ENCODE measurements at regions not wholly inside any gene's neighbourhood (a gene's known extent, or its start where the extent isn't known, plus 50 kb on each side); places are given as distances from the start of the nearest gene placed in this dataset.

DNA sequence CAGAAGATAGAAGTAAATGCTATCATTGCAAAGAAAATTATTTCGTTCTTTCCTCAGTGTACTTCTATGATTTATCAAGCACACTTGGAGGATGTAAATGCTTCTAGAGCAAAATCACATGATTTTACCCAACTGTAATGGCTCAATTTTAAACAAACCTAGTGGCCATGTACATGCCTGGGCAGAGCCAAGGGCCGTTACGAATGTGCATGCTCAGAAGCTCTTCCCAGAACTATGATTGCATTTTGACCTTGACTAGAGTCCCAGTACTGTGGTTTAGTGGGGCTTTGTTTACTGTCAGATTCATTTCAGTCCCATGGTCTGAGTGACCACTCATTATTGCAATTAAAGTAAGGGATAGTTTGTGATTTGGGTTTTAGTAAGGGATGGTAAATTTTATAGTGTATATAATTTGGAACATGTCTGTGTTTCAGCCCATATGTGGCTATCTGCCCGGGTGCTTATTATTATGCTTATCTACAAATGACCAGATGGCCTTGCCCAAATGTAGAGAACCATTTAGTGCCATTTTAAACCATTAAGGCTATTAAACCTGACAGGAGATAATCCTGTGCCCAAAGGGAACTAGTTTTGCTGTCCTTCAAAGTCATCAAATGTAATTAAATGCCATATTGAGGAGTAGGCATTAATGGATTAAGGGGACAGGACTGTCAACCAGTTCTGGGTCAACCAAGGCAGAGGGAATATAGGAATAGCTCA is 239.1 kb downstream of the ICOS start:
- no peak for DNase-seq (ENCODE audit: low read depth in 3 of 3, low spot score in 2 of 3)

DNA sequence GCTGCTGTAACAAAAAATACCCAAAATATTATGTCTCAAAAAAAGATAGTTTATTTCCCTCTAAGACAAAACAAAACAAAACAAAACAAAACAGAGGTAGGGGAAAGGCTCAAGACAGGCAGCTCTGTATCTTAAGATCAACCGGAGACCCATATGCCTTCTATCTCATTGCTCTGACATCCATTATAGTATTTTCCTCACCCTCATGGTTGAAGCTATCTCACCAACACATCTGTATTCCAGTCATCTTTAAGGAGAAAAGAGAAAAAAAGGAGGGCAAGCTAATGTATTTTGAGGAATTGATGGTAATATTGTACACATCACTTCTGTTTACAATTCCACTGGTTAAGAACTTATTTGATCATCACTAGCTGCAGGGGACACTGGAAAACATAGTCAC is 239.7 kb downstream of the ICOS start:
- no peak for DNase-seq (ENCODE audit: low read depth in 3 of 3, low spot score in 2 of 3)

DNA sequence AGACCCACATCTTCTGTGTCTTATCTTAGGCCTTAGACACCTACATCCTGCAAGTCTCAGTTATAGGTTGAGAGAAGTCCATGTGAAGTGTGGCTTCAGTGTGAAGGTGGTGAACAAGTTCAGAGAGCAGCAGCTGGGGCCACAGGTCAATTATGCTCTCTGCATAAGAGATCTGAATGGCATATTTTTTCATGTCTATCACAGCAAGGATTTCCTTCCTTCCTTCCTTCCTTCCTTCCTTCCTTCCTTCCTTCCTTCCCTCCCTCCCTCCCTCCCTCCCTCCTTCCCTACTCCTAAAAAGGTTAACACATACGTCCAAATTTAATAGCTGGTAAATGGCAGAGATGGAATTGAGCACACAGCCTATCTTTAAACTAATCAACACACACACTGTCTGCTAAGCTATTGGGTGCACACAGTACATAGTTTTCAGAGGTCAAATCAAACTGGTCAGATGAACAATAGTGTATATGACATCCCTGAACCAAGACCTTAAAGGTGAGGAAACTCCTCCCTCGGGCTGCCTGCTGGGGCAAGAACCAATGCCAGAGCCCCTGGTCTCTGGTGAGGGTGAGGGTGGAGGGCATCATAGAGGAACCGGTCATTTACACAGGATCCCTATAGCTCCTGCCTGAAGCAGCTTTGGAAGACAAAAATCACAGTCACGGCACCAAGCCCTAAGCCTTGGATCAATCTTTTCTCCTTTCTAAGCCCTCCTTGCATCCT is 240.9 kb downstream of the ICOS start:
- DNase-seq (ENCODE audit: low read depth in 3 of 3, low spot score in 2 of 3): no peak

DNA sequence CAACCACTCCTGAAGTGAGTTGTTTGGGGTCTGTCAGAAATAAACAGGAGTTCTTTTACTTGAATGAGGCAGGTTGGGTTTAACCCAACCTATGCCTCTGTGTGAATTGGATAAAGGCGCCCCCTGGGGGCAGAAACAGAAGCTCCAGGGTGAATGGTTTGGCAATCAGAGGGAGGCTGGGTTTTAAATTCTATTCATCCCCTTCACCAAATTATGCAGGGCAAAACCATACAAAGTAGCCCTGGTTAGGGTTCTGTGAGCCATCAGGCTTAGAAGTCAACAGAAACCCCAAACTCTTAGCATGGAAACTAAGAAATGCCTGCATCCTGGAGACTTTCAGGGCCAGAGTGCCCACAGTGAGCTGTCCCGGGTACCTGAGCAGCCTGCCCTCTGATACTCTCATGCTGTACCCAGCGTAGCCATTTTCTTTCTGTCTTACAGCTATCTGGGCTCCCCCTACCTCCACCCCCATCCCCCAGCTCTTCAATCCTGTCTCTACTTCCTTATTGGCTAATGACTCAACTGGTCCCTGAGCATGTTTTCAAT is 241.5 kb downstream of the ICOS start:
- no peak for DNase-seq (ENCODE audit: low read depth in 3 of 3, low spot score in 2 of 3)

DNA sequence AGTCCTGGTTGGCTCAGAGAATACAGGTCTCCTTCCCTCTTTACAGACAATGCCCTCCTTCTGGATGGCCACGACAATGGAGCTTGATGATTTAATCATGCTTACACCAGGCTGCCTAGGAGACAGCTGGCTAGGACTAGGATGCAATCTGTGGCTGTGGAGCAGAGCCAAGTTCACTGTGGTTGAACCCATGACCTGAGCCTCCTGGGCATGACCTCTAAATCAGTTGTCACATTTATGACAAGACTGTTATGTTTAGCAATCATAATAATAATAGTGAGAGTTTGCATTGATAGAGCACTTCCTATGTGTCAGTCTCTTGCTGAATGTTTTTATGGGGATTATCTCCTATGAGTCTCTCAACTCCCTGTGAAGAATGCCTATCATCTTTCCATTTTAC is 244.1 kb downstream of the ICOS start:
- no peak for DNase-seq (ENCODE audit: low read depth in 3 of 3, low spot score in 2 of 3)

DNA sequence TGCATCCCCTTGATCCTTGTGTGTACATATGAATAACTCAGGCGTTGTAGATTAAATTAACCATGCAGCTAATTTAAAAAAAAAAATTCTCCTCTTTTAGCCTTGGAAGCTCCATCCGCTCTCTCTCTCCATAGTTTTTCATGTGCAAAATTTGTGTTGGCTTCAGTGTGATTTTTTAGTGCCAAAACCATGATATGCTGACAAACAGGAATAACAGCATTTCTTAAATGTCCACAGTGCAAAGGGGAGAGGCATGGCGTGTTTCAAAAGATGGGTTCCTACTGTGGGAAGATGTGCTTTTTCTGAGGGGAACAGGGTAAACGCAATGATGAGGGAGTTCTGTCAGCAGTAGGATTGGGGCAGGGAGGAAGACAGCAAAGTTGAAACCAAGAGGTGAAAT is 247.0 kb downstream of the ICOS start:
- DNase-seq (ENCODE audit: low read depth in 3 of 3, low spot score in 2 of 3): no peak

DNA sequence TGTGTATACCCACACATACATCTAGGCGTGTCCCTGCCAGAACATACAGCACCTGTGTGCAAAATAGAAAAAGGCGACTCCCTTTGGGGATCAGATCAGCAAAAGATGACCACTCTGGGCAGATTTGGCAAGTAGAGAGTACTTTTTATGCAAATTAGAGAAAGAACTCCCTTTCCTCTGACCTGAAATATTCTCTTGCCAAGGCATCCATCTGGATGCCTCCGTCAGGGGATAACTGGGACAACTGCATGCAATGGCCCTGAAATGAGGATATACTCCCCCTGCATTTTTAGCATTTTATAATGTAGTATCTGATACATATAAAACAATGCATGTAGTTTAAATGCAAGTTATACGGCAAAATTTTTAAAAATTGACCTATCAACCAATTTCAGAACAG is 247.7 kb downstream of the ICOS start:
- DNase-seq (ENCODE audit: low read depth in 3 of 3, low spot score in 2 of 3): no peak

DNA sequence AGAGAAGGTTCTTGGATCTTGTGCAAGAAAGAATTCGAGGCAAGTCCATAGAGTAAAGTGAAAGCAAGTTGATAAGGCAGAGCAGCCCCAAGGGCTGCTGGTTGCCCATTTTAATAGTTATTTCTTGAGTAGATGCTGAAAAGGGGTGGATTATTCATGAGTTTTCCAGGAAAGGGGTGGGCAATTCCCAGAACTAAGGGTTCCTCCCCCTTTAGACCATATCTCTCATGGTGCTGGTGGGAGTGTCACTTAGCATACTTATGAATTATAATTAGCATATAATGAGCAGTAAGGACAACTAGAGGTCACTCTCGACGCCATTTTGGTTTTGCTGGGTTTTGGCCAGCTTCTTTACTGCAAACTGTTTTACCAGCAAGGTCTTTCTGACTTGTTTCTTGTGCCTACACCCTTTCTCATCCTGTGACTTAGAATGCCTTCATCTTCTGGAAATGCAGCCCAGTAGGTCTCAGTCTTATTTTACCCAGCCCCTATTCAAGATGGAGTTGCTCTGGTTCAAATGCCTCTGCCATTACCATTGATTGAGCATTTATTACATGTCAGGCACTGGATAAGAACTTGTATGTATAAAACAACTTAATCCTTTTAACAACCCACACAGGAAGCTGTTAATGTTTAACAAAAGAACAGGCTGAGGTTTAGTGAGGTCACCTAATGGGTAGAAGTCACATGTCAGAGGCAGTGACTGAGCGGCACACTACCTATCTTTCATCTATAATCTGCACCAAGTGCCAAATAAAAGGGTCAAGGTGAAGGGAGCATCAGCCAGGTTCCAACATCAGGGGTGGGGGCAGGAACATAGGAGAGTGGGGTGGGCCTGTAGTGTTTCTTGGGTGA is 250.9 kb downstream of the ICOS start:
- DNase-seq (ENCODE audit: low read depth in 3 of 3, low spot score in 2 of 3): no peak

DNA sequence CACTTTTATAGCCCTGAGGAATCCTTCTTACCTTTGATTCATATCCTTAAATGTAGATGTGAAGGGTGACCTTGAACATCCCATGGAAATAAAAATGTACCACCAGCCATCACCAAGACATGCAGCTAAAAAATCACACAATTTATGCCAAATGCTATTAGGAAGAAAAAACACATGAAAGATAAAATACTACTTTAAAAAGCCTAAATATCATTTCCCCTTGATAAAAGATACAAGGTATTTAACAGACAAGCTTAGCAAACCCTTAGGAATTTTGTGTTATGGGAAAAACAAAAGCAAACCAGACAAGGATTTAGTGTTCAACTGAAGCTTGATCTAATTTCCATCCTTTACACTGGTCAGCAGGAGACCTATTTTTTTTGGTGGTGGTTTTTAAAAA is 255.0 kb downstream of the ICOS start:
- DNase-seq (ENCODE audit: low read depth in 3 of 3, low spot score in 2 of 3): no peak

DNA sequence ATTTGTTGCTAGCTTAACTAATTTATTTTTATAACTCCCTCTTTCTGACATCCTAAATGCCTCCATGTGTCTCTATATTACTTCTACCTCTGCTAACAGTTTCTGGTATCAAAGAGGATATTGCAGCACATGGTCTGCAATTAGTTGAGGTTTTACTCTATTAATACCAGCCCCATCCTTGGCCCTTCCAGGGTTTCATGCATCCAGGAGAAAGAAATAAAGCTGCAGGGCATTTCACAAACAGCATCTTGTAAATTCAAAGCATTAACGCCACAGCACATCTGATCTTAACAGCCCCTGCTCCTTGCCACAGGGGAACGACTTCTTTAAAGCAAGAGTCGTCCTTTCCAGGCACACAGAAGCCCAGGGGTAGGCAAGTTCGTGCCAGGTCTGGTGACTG is 258.9 kb downstream of the ICOS start:
- no peak for DNase-seq (ENCODE audit: low read depth in 3 of 3, low spot score in 2 of 3)

DNA sequence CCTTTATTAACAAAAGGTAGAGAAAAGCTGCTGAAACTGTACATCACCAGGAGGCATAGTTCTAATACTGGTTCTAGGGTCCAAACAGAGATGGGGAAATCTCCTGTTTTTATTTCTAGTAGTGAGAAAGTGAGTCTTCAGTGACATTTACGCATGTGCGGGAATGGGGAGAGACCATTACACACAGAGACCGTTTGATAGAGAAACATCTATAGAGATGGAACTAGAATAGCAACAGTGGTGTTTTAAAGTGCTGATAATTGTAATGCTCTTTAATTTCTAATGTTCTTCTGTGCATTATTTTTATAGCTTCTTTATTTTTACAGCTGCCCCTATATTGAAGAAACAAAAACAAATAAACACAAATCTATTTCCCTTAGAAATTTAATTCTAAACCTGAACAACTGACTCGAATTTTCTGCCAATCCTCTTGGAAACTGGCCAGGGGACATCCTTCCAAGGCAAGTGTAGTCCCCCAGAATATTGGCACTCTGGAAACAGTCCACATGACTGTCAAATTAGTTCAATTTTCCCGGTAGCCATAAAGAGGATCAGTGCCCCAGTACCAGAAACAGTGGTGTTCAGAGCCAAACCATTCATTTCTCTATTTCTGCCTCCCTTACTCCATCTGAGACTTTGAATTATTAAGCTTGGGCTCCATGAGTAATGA is 260.9 kb downstream of the ICOS start:
- DNase-seq (ENCODE audit: low read depth in 3 of 3, low spot score in 2 of 3): no peak

DNA sequence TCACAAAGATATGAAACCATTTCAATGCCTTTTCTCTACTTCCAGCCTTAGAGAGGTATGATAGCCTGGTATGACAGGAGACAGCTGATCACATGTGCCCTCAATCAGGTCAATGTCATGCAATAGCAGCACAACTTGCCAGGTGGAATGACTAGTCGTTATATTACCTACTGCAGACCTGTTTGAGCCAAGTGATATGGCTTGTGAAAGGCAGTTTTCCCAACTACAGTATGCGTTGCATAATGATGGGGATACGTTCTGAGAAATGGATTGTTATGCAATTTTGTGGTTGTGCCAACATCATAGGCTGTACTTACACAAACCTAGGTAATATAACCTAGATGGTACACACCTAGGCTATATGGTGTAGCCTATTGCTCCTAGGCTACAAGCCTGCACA is 262.8 kb downstream of the ICOS start:
- no peak for DNase-seq (ENCODE audit: low read depth in 3 of 3, low spot score in 2 of 3)

DNA sequence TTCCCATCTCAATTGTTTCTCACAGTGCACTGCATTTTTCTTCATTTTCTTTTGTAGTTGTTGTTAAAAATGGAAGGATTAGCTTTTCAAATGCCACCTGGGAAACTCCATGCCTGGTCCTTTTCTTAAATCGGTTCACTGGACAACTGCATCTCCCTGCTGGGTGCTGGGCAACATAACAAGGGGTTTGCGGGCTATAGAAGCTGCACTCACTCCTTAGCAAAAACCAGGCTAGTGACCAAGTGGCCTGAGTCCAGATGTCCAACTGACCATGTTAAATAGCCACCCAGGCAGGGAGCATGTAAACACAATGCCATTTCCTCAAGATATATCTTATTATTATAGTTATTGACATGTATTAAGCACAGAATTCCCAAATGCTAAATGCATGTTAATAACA is 264.9 kb downstream of the ICOS start:
- no peak for DNase-seq (ENCODE audit: low read depth in 3 of 3, low spot score in 2 of 3)

DNA sequence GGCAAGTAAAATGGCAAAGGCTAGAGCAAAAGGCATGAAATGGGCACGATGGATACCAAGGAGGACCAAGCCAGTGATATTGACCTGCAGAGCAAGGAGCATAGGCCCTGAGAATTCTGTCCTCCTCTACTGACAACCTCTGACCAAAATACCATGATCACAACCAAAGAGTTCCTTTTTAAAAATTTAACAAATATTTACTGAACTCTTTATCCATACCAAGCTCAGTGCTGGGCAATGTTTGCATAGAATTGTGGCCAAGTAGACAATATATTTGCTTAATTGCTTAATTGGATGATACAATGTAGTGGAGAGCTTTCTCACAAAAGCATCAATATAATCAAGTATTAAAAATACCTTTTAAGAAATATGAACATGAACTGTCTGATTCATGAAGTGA is 265.7 kb downstream of the ICOS start:
- DNase-seq (ENCODE audit: low read depth in 3 of 3, low spot score in 2 of 3): no peak

DNA sequence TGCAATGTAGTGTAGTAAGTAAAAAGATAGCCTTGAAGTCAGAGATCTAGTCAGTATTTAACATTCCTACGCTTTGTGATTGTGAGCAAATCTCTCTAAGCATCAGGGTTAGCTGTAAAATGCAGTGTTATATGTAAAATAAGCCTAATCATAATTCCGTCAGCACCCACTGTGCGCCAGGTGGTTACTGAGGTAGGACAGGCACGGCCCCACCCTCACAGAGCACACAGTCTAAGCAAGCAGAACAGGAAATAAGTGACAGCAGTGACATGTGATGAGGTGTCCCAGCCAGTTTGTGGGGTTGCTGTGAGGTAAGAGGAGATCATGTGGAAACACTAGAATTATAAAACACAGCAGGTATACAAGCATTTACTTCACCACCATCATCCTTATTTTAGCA is 267.1 kb downstream of the ICOS start:
- DNase-seq (ENCODE audit: low read depth in 3 of 3, low spot score in 2 of 3): no peak

DNA sequence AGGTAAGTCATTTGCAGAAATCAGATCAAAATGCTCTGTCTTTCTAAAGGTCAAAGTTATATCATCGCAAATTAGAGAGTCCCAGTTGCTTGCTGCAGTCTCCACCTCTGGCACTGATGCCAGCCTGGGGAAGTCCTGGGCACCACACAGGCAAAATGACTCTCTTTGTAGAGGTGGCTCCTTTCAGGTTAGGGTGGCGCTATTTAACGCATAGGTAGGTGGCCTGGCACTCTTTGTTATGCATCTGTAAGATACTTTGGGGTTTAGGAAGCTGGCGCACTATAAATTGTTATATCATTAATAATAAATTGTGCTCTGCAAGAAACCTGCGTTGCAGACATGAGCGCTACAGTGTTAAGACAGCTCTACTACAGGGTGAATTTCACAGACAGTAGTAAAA is 268.5 kb downstream of the ICOS start:
- DNase-seq (ENCODE audit: low read depth in 3 of 3, low spot score in 2 of 3): no peak

DNA sequence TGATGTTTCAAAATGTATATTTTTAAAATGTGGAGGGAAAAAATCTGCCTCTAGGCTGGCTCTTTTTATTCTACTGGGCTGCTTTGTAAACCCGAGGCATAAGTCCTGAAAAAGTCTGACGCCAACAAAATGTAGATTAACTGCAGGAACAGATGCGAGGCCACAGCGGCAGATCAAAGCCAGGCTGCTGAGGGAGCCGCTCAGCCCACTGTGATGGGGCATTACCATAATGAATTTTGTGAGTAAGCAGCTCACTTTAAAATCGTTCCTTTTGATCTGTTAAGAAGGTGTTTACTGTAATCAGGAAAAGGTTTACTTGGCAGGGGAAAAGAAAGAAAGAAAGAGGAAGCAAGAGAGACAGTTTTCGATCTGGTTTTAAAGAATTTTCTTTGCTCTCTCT is 269.0 kb downstream of the ICOS start:
- DNase-seq (ENCODE audit: low read depth in 3 of 3, low spot score in 2 of 3): no peak

DNA sequence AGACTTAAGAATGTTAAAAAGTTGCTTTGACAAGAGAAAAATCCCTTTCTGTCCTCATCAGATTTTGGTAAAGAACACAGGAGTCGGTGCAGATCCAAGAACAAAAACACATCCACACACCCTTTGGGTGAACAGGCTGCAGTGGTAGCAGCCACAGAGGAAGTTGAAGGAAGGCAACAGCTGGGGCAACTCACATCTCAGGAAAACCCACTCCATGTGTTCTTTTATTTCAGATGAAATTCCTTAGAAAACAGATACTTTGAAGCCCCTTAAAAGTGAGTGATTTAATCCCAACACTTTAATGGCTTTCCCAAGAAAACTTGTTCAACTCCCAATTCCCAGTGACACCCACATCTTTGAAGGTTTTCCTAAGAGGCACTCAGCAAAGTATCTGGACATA is 271.3 kb downstream of the ICOS start:
- DNase-seq (ENCODE audit: low read depth in 3 of 3, low spot score in 2 of 3): no peak

DNA sequence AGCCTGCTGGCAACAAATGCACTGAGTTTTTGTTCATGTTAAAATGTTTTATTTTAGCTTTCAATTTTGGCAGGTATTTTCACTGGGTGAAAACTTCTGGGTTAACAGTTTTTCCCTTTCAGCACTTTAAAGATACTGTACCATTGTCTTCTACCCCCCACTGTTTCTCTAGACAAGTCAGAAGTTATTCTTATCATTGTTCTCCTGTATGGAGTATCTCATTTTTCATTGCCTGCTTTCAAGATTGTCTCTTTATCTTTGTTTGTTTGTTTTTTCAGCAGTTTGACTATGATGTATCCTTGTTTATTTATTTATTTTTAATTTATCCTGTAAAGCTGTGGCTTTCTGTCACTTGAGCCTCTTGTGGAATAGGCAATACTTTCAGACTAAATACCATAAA is 277.0 kb downstream of the ICOS start:
- DNase-seq (ENCODE audit: low read depth in 3 of 3, low spot score in 2 of 3): no peak

DNA sequence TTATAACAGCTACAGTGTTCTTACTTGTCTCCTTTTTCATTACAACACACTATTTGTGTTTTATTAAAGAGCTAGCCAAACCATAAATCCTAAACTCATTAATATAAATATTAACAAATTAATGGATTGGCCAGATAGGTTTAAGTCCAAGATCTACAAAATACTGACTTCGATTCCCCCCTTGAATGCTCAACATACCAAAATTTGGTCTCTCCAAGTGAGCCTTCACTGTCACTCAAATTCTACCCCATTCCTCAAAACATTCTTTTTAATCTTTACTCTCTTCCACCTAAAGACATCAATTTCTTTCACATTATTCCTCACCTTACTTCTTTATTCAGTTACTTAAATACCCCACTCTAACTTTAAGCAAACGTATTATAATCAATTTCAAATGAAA is 281.5 kb downstream of the ICOS start:
- DNase-seq (ENCODE audit: low read depth in 3 of 3, low spot score in 2 of 3): no peak

DNA sequence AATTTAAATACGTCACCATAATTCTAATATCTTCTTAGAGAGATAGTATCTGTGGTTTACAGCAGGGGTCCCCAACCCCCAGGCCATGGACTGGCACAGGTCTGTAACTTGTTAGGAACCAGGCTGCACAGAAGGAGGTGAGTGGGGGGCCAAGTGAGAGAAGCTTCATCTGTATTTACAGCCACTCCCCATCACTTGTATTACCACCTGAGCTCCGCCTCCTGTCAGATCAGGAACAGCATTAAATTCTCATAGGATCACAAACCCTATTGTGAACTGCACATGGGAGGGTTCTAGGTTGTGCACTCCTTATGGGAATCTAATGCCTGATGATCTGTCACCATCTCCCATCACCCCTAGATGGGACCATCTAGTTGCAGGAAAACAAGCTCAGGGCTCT is 282.6 kb downstream of the ICOS start:
- no peak for DNase-seq (ENCODE audit: low read depth in 3 of 3, low spot score in 2 of 3)
